ENCODE measurements at regions not wholly inside any gene's neighbourhood (a gene's known extent, or its start where the extent isn't known, plus 50 kb on each side); places are given as distances from the start of the nearest gene placed in this dataset.

- TF ChIP-seq CTCF (conservative IDR thresholded peaks at IDR 0.05; ENCODE audit: low read length), result no peak
- no peak for TF ChIP-seq EZH2phosphoT487 (IDR thresholded peaks at IDR 0.05; ENCODE audit: borderline replicate concordance, low read depth, low read length)
Observed at GRCh38 chr12:4014444-4014843, 141.2 kb upstream of the PARP11 start.
